DOHH2 (cell line): ENCODE measurements at regions not wholly inside any gene's neighbourhood (a gene's known extent, or its start where the extent isn't known, plus 50 kb on each side); places are given as distances from the start of the nearest gene placed in this dataset.

Source experiments
- H3F3A ChIP-seq: fragments of 200-600 bp; sonication (generic), shearing (Covaris generic); 2 replicates; pipeline ENCODE4 v1.6.0; 2016; ENCODE audit warnings: antibody characterized with exemption, mild to moderate bottlenecking; ENCODE audit not compliant: control insufficient read depth, insufficient read depth
- H3K27ac ChIP-seq: fragments of 200-600 bp; sonication (generic); 2 replicates; pipeline ENCODE4 v1.5.1; 2014; ENCODE audit warnings: low read depth, mild to moderate bottlenecking, low read length, moderate library complexity
- H3K27me3 ChIP-seq: fragments of 200-600 bp; sonication (generic); 2 replicates; pipeline ENCODE4 v1.6.1; 2014; ENCODE audit warnings: mild to moderate bottlenecking, low read length, mixed read lengths; ENCODE audit not compliant: control insufficient read depth
- H3K36me3 ChIP-seq: fragments of 200-600 bp; sonication (generic); 2 replicates; pipeline ENCODE4 v1.6.1; 2014; ENCODE audit warnings: mild to moderate bottlenecking, low read length, moderate library complexity, mixed read lengths; ENCODE audit not compliant: control insufficient read depth
- H3K4me1 ChIP-seq: fragments of 200-600 bp; sonication (generic); 2 replicates; pipeline ENCODE4 v1.6.1; 2014; ENCODE audit warnings: mild to moderate bottlenecking, low read length, mixed read lengths; ENCODE audit not compliant: control insufficient read depth
- H3K4me2 ChIP-seq: fragments of 200-600 bp; sonication (generic); 2 replicates; pipeline ENCODE4 v1.6.0; 2014; ENCODE audit warnings: mild to moderate bottlenecking, low read length, moderate library complexity
- H3K4me3 ChIP-seq: fragments of 200-600 bp; sonication (generic); 2 replicates; pipeline ENCODE4 v1.5.1; 2014; ENCODE audit warnings: mild to moderate bottlenecking, low read length, mixed read lengths
- H3K79me2 ChIP-seq: fragments of 200-600 bp; sonication (generic); 2 replicates; pipeline ENCODE4 v1.6.1; 2014; ENCODE audit warnings: mild to moderate bottlenecking, low read length, mixed read lengths; ENCODE audit not compliant: control insufficient read depth
- H3K9me2 ChIP-seq: fragments of 200-600 bp; sonication (generic); replicated peaks from 2 replicates; pipeline ENCODE4 v1.6.1; 2014; ENCODE audit warnings: mild to moderate bottlenecking, low read length, mixed read lengths; ENCODE audit not compliant: control insufficient read depth
- H3K9me3 ChIP-seq: fragments of 200-600 bp; sonication (generic); 2 replicates; pipeline ENCODE4 v1.6.1; 2014; ENCODE audit warnings: antibody characterized with exemption, low read length, mixed read lengths; ENCODE audit not compliant: control insufficient read depth, insufficient read depth
- H4K20me1 ChIP-seq: fragments of 200-600 bp; sonication (generic); 2 replicates; pipeline ENCODE4 v1.6.0; 2014; ENCODE audit warnings: low read depth, mild to moderate bottlenecking, antibody characterized with exemption, low read length, moderate library complexity; ENCODE audit not compliant: control insufficient read depth, insufficient read depth
- EZH2phosphoT487 ChIP-seq: fragments of 200-600 bp; sonication (generic); IDR thresholded peaks from 2 replicates; pipeline ENCODE4 v1.6.1; 2017; ENCODE audit warnings: borderline replicate concordance, mild to moderate bottlenecking, antibody characterized with exemption, low read length, moderate library complexity, mixed read lengths
- TF ChIP-seq, protein P1 (sequence below): fragments of 200-600 bp; sonication (generic); IDR thresholded peaks from one replicate; pipeline ENCODE4 v1.5.1; 2014; ENCODE audit warnings: antibody characterized with exemption, mild to moderate bottlenecking, low read depth, low read length; ENCODE audit not compliant: poor library complexity, severe bottlenecking

DNA sequence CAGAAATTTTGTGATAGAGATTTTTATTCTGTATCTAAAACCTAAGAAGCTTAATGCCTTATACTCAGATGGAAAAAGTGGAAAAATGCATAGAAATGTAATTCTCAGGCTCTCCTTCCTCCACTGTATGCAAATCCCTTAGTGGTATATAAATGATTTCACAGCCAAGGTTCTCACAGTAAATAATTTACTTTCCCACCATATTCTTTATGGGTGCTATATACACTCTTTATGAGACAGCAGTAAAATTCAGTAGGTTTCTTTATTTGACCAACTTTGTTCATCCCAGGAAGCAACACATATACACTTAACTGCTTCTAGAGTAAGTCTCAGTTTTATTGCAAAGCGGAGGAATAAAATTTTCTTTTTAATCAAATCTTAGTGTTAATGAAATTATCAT, 1399.7 kb downstream of the PCDH7 start:
- Histone ChIP-seq H3K4me1 (no peaks in the 10 kb centered on the region), H3K4me3 (no peak overlapping the region), H3K4me2 (no peak overlapping the region), H3K27ac (no peak overlapping the region), H3K36me3 (no peaks in the 10 kb centered on the region), H3K79me2 (no peaks in the 10 kb centered on the region), H4K20me1 (no peaks in the 10 kb centered on the region), H3K9me2 (no peaks in the 10 kb centered on the region), H3K27me3 (no peaks in the 10 kb centered on the region), H3F3A (no peaks in the 10 kb centered on the region), H3K9me3 (no peaks in the 10 kb centered on the region; the same call in 1 of the 2 replicates)
- no peak for TF ChIP-seq EZH2phosphoT487

DNA sequence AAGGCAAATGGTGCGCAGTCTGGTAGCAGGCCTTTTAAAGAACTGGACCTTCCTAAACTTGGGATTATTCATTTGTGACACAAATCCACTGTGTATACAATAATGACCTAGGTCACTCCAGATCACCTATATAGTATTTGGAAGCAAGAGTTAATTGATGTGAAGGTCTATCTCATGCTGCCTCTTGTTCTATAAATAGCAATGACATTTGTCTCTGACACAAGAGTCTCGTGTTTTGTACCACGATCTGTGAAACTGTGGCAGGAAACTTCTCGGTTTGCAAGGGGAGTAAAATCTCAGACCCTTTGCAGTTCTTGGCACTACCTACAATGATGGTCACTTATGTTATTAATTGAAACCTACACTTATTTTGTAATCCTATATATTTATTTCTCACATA, 1408.4 kb downstream of the PCDH7 start:
- no peak for TF ChIP-seq EZH2phosphoT487
- TF ChIP-seq, protein P1, sequence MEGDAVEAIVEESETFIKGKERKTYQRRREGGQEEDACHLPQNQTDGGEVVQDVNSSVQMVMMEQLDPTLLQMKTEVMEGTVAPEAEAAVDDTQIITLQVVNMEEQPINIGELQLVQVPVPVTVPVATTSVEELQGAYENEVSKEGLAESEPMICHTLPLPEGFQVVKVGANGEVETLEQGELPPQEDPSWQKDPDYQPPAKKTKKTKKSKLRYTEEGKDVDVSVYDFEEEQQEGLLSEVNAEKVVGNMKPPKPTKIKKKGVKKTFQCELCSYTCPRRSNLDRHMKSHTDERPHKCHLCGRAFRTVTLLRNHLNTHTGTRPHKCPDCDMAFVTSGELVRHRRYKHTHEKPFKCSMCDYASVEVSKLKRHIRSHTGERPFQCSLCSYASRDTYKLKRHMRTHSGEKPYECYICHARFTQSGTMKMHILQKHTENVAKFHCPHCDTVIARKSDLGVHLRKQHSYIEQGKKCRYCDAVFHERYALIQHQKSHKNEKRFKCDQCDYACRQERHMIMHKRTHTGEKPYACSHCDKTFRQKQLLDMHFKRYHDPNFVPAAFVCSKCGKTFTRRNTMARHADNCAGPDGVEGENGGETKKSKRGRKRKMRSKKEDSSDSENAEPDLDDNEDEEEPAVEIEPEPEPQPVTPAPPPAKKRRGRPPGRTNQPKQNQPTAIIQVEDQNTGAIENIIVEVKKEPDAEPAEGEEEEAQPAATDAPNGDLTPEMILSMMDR, result no peak
- H4K20me1 ChIP-seq, result no peaks in the 10 kb centered on the region
- H3K4me2 ChIP-seq, result no peak overlapping the region
- H3K9me2 ChIP-seq, result no peaks in the 10 kb centered on the region
- H3K4me3 ChIP-seq, result no peak overlapping the region
- no peaks in the 10 kb centered on the region for H3K9me3 ChIP-seq
- H3F3A ChIP-seq, result no peaks in the 10 kb centered on the region
- H3K4me1 ChIP-seq, result no peaks in the 10 kb centered on the region
- H3K36me3 ChIP-seq, result no peaks in the 10 kb centered on the region
- H3K27me3 ChIP-seq, result no peaks in the 10 kb centered on the region
- no peaks in the 10 kb centered on the region for H3K79me2 ChIP-seq
- no peak overlapping the region for H3K27ac ChIP-seq

DNA sequence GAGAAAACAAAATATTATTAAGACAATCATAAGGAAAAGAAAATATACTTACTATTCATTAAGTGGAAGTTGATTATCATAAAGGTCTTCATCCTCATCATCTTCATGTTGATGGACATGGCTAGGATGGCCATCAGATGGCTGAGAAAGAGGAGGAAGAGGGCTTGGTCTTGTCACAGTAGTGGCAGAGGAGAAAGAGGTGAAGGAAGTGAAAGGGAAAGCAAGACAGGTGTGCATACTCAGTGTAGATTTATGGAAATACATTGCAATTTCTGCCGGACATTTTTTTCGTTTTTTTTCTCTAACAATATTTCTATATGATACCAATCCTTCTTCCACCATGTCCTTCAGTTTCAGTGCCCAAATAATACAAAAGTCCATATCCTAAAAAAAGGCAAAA, 1409.8 kb downstream of the PCDH7 start:
- no peak overlapping the region for H3K27ac ChIP-seq
- H3K9me2 ChIP-seq, result no peaks in the 10 kb centered on the region
- no peaks in the 10 kb centered on the region for H4K20me1 ChIP-seq
- no peaks in the 10 kb centered on the region for H3K79me2 ChIP-seq
- H3K4me3 ChIP-seq, result no peak overlapping the region
- H3K4me2 ChIP-seq, result no peak overlapping the region
- no peaks in the 10 kb centered on the region for H3K36me3 ChIP-seq
- TF ChIP-seq, protein P1, result no peak
- no peak for TF ChIP-seq EZH2phosphoT487
- no peaks in the 10 kb centered on the region for H3K4me1 ChIP-seq
- no peaks in the 10 kb centered on the region for H3K27me3 ChIP-seq
- no peaks in the 10 kb centered on the region for H3F3A ChIP-seq
- H3K9me3 ChIP-seq, result no peaks in the 10 kb centered on the region

DNA sequence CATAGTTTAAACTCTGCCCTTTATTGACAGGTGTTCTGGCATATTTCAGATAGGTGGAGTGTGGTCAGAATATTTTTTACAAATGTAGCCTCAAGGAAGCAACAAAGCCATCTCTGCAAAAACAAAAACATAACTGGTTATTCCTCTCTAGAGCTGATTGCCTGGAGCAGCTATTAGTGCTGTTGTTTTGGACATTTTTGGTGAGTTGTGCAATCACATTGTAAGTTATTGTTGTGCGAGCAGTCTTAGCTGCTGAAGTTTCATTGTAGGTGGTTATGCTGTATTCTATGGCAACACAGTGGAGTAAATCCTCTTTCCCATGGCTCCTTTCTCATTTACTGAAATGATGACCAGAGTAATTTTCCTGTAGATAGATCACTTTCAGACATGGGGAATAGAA, 1413.0 kb downstream of the PCDH7 start:
- no peaks in the 10 kb centered on the region for H3K9me2 ChIP-seq
- no peaks in the 10 kb centered on the region for H3F3A ChIP-seq
- H3K27ac ChIP-seq, result no peak overlapping the region
- no peaks in the 10 kb centered on the region for H3K27me3 ChIP-seq
- H3K79me2 ChIP-seq, result no peaks in the 10 kb centered on the region
- H4K20me1 ChIP-seq, result no peaks in the 10 kb centered on the region
- H3K9me3 ChIP-seq, result no peaks in the 10 kb centered on the region
- no peak overlapping the region for H3K4me3 ChIP-seq
- TF ChIP-seq EZH2phosphoT487, result no peak
- TF ChIP-seq, protein P1, result no peak
- H3K4me1 ChIP-seq, result no peaks in the 10 kb centered on the region
- H3K36me3 ChIP-seq, result no peaks in the 10 kb centered on the region
- H3K4me2 ChIP-seq, result no peak overlapping the region
